ENCODE measurements at regions not wholly inside any gene's neighbourhood (a gene's known extent, or its start where the extent isn't known, plus 50 kb on each side); places are given as distances from the start of the nearest gene placed in this dataset.

GRCh38 chr5:152178350-152178699 lies 226.8 kb downstream of the NMUR2 start:
- ATAC-seq, result no peak
- H4K20me1 ChIP-seq (ENCODE audit: control insufficient read depth, insufficient read depth), result no peaks in the 10 kb centered on the region
- H3K27ac ChIP-seq (ENCODE audit: control insufficient read depth, insufficient read depth), result no peak overlapping the region
- FAIRE-seq, result no peak
- no peak overlapping the region for H3K4me2 ChIP-seq (ENCODE audit: control insufficient read depth, insufficient read depth)
- no peak overlapping the region for H3K4me3 ChIP-seq
- TF ChIP-seq ZBED1 (IDR thresholded peaks at IDR 0.05; ENCODE audit: borderline replicate concordance) (no peak), EP300 (IDR thresholded peaks at IDR 0.05; ENCODE audit: borderline replicate concordance in 1 of 2, control insufficient read depth in 1 of 2, low read depth in 2 of 2, low read length in 2 of 2) (no peak), NR2C2 (IDR thresholded peaks at IDR 0.05; ENCODE audit: borderline replicate concordance, control insufficient read depth, insufficient read length, low read depth) (no peak), IKZF2 (IDR thresholded peaks at IDR 0.05) (no peak), PAX8 (IDR thresholded peaks at IDR 0.05) (no peak), TCF7 (IDR thresholded peaks at IDR 0.05; ENCODE audit: borderline replicate concordance) (no peak), YBX1 (IDR thresholded peaks at IDR 0.05) (no peak), RELA (IDR thresholded peaks at IDR 0.05; ENCODE audit: borderline replicate concordance, partially characterized antibody) (no peak), MEF2A (IDR thresholded peaks at IDR 0.05; ENCODE audit: insufficient read depth, low read depth, low read length) (no peak), NKRF (conservative IDR thresholded peaks at IDR 0.05) (no peak)
- TF ChIP-seq, protein P1, sequence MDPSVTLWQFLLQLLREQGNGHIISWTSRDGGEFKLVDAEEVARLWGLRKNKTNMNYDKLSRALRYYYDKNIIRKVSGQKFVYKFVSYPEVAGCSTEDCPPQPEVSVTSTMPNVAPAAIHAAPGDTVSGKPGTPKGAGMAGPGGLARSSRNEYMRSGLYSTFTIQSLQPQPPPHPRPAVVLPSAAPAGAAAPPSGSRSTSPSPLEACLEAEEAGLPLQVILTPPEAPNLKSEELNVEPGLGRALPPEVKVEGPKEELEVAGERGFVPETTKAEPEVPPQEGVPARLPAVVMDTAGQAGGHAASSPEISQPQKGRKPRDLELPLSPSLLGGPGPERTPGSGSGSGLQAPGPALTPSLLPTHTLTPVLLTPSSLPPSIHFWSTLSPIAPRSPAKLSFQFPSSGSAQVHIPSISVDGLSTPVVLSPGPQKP (IDR thresholded peaks at IDR 0.05; ENCODE audit: low read depth, low read length), result no peak
- no peak overlapping the region for H3K9ac ChIP-seq (ENCODE audit: control insufficient read depth, insufficient read depth, low read length)
- CTCF ChIA-PET, result no interaction called here
- POLR2A ChIA-PET, result no interaction called here
- no peaks in the 10 kb centered on the region for H3K27me3 ChIP-seq (replicated peaks in 1 of 2; ENCODE audit: control insufficient read depth in 2 of 2, insufficient read depth in 2 of 2, low read length in 1 of 2)
- 32% methylated on average over 2 of the region's 2 CpGs for WGBS (ENCODE audit: insufficient coverage, insufficient replicate concordance, low lambda C conversion rate, missing lambda C conversion rate)
- H3K79me2 ChIP-seq (ENCODE audit: control insufficient read depth, insufficient read depth, low read length), result no peaks in the 10 kb centered on the region
- SMC1A ChIA-PET (ENCODE audit: uncharacterized antibody, unreplicated experiment), result interaction anchor here (0.8 kb wide), 1 partner anchor 20 kb away, joined by 3 read pairs; no protein-coding TSS in a partner anchor
- no TSS peak for BruUV-seq (replicated peaks)
- in situ Hi-C loops (cut with MboI), result no loop called here
- DNase-seq (ENCODE audit: low read depth, low spot score), result no peak
- no peaks in the 10 kb centered on the region for H3K4me1 ChIP-seq (ENCODE audit: control insufficient read depth, insufficient read depth, low read length)
- H3K9me3 ChIP-seq (replicated peaks; ENCODE audit: control insufficient read depth, insufficient read depth, low read length), result no peaks in the 10 kb centered on the region; the same call in 2 of the 3 replicates
- intact Hi-C loops (cut with micrococcal nuclease; ENCODE audit: unreplicated experiment), result no loop called here
- H3K36me3 ChIP-seq (ENCODE audit: control insufficient read depth in 2 of 2, insufficient read depth in 2 of 2, low read length in 1 of 2), result no peaks in the 10 kb centered on the region
- no peak overlapping the region for H2AFZ ChIP-seq (ENCODE audit: control insufficient read depth, low read depth, low read length)
- RAD21 ChIA-PET (ENCODE audit: unreplicated experiment), result no interaction called here
